ENCODE measurements at regions not wholly inside any gene's neighbourhood (a gene's known extent, or its start where the extent isn't known, plus 50 kb on each side); places are given as distances from the start of the nearest gene placed in this dataset.

- no peak for TF ChIP-seq CTCF (IDR thresholded peaks at IDR 0.05)
- no peak for TF ChIP-seq EP300 (IDR thresholded peaks at IDR 0.05)
- no peak for TF ChIP-seq POLR2A (IDR thresholded peaks at IDR 0.05)
These were observed 283.1 kb upstream of the PITRM1 start for GRCh38 chr10:3455385-3456334.
